Activated naive CD4-positive, alpha-beta T cell treated with anti-CD3 and anti-CD28 coated beads, Interleukin-2, amount 50 U/mL, for 72 hours (primary cell): ENCODE measurements at regions not wholly inside any gene's neighbourhood (a gene's known extent, or its start where the extent isn't known, plus 50 kb on each side); places are given as distances from the start of the nearest gene placed in this dataset.

Experiments used
- ATAC-seq, 2 donors: fragments of 150-1000 bp; cut with Tn5 transposase; 2 replicates each; pipeline ENCODE4 v1.10.0; 2021; ENCODE audit warnings: mild to moderate bottlenecking in 2 of 2, moderate library complexity in 2 of 2
- DNase-seq, 2 donors: peaks; one replicate each; pipeline ENCODE4 v3.0.0; 2021 to 2022; ENCODE audit warnings: low spot score in 2 of 2
- H3K27ac Mint-ChIP-seq, 2 donors: one replicate each; pipeline ENCODE4 v1.8.0; 2022; ENCODE audit warnings: mild to moderate bottlenecking in 2 of 2, mixed read lengths in 2 of 2
- H3K36me3 Mint-ChIP-seq, 2 donors: one replicate each; pipeline ENCODE4 v1.8.0; 2022; ENCODE audit warnings: mixed read lengths in 2 of 2
- H3K9me3 Mint-ChIP-seq, 2 donors: one replicate each; pipeline ENCODE4 v1.8.0; 2022; ENCODE audit warnings: mixed read lengths in 2 of 2

GRCh38 chr16:18045356-18045755 is 291.2 kb downstream of the NPIPA8 start:
- no peak for ATAC-seq
- DNase-seq = no peak
- no peak overlapping the region for H3K27ac Mint-ChIP-seq
- H3K9me3 Mint-ChIP-seq = no peaks in the 10 kb centered on the region
- no peaks in the 10 kb centered on the region for H3K36me3 Mint-ChIP-seq

- H3K9me3 Mint-ChIP-seq = peaks cover 0 to 2% of the 10 kb centered on the region in 2 donors
These were observed 294.4 kb downstream of the NPIPA8 start for GRCh38 chr16:18041864-18042834.

GRCh38 chr16:18039931-18040330 is 296.6 kb downstream of the NPIPA8 start:
- ATAC-seq = no peak
- H3K9me3 Mint-ChIP-seq = peaks cover 0 to 6% of the 10 kb centered on the region in 2 donors
- H3K36me3 Mint-ChIP-seq = no peaks in the 10 kb centered on the region
- no peak for DNase-seq
- no peak overlapping the region for H3K27ac Mint-ChIP-seq

More at GRCh38 chr16:18041864-18042834, 294.4 kb downstream of the NPIPA8 start:
- DNase-seq = no peak
- Mint-ChIP-seq H3K27ac (no peak overlapping the region), H3K36me3 (no peaks in the 10 kb centered on the region)
- no peak for ATAC-seq

- ATAC-seq (no peak), DNase-seq (no peak)
- no peaks in the 10 kb centered on the region for H3K36me3 Mint-ChIP-seq
- peaks cover 0 to 6% of the 10 kb centered on the region in 2 donors for H3K9me3 Mint-ChIP-seq
- H3K27ac Mint-ChIP-seq = no peak overlapping the region
These were observed 299.5 kb downstream of the NPIPA8 start for GRCh38 chr16:18037051-18037450.

GRCh38 chr16:18024611-18025010 is 311.9 kb downstream of the NPIPA8 start:
- H3K36me3 Mint-ChIP-seq = no peaks in the 10 kb centered on the region
- no peak overlapping the region for H3K27ac Mint-ChIP-seq
- peaks cover 0 to 6% of the 10 kb centered on the region in 2 donors for H3K9me3 Mint-ChIP-seq
- DNase-seq (no peak), ATAC-seq (no peak)

- DNase-seq (no peak), ATAC-seq (no peak)
- Mint-ChIP-seq H3K36me3 (no peaks in the 10 kb centered on the region), H3K9me3 (peaks cover 0 to under 1% of the 10 kb centered on the region in 2 donors), H3K27ac (no peak overlapping the region)
These were observed 318.2 kb downstream of the NPIPA8 start for GRCh38 chr16:18018376-18018775.

- DNase-seq (no peak), ATAC-seq (no peak)
- Mint-ChIP-seq H3K27ac (no peak overlapping the region), H3K9me3 (no peaks in the 10 kb centered on the region), H3K36me3 (peaks cover 0 to 2% of the 10 kb centered on the region in 2 donors)
These were observed 322.7 kb downstream of the NPIPA8 start for GRCh38 chr16:18013863-18014262.

- Mint-ChIP-seq H3K27ac (no peak overlapping the region), H3K9me3 (no peaks in the 10 kb centered on the region), H3K36me3 (peaks cover 0 to 5% of the 10 kb centered on the region in 2 donors)
- DNase-seq (no peak), ATAC-seq (no peak)
These were observed 328.2 kb downstream of the NPIPA8 start for GRCh38 chr16:18008356-18008755.

- no peak for DNase-seq
- Mint-ChIP-seq H3K36me3 (no peaks in the 10 kb centered on the region), H3K9me3 (no peaks in the 10 kb centered on the region), H3K27ac (no peak overlapping the region)
- ATAC-seq = no peak
These were observed 333.5 kb downstream of the NPIPA8 start for GRCh38 chr16:18003033-18003432.

- DNase-seq (no peak), ATAC-seq (no peak)
- no peak overlapping the region for H3K27ac Mint-ChIP-seq
- no peaks in the 10 kb centered on the region for H3K9me3 Mint-ChIP-seq
- H3K36me3 Mint-ChIP-seq = no peaks in the 10 kb centered on the region
These were observed 337.5 kb downstream of the NPIPA8 start for GRCh38 chr16:17998996-17999395.

GRCh38 chr16:17998550-17998949 is 338.0 kb downstream of the NPIPA8 start:
- DNase-seq = no peak
- H3K9me3 Mint-ChIP-seq = no peaks in the 10 kb centered on the region
- H3K27ac Mint-ChIP-seq = no peak overlapping the region
- no peaks in the 10 kb centered on the region for H3K36me3 Mint-ChIP-seq
- ATAC-seq = no peak

- Mint-ChIP-seq H3K27ac (no peak overlapping the region), H3K36me3 (no peaks in the 10 kb centered on the region), H3K9me3 (peaks cover 4 to 5% of the 10 kb centered on the region in 2 donors)
- no peak for ATAC-seq
- no peak for DNase-seq
These were observed 342.5 kb downstream of the NPIPA8 start for GRCh38 chr16:17994027-17994426.

GRCh38 chr16:17992416-17992815 is 344.1 kb downstream of the NPIPA8 start:
- H3K36me3 Mint-ChIP-seq = no peaks in the 10 kb centered on the region
- DNase-seq (no peak), ATAC-seq (no peak)
- H3K9me3 Mint-ChIP-seq = peaks cover 4 to 5% of the 10 kb centered on the region in 2 donors
- no peak overlapping the region for H3K27ac Mint-ChIP-seq

- DNase-seq (no peak), ATAC-seq (no peak)
- H3K27ac Mint-ChIP-seq = no peak overlapping the region
- peaks cover 4 to 5% of the 10 kb centered on the region in 2 donors for H3K9me3 Mint-ChIP-seq
- H3K36me3 Mint-ChIP-seq = no peaks in the 10 kb centered on the region
These were observed 347.3 kb downstream of the NPIPA8 start for GRCh38 chr16:17989255-17989654.

- no peak for DNase-seq
- ATAC-seq = no peak
- H3K36me3 Mint-ChIP-seq = no peaks in the 10 kb centered on the region
- H3K27ac Mint-ChIP-seq = no peak overlapping the region
- H3K9me3 Mint-ChIP-seq = peaks cover 4 to 5% of the 10 kb centered on the region in 2 donors
These were observed 347.7 kb downstream of the NPIPA8 start for GRCh38 chr16:17988839-17989238.

- Mint-ChIP-seq H3K9me3 (peaks cover 0 to 4% of the 10 kb centered on the region in 2 donors), H3K36me3 (no peaks in the 10 kb centered on the region), H3K27ac (no peak overlapping the region)
- ATAC-seq (no peak), DNase-seq (no peak)
These were observed 349.5 kb downstream of the NPIPA8 start for GRCh38 chr16:17986991-17987390.

- Mint-ChIP-seq H3K9me3 (no peaks in the 10 kb centered on the region), H3K36me3 (peaks cover 0 to under 1% of the 10 kb centered on the region in 2 donors), H3K27ac (no peak overlapping the region)
- ATAC-seq = no peak
- no peak for DNase-seq
These were observed 351.7 kb downstream of the NPIPA8 start for GRCh38 chr16:17984810-17985209.
